H1 (cell line): ENCODE measurements at regions not wholly inside any gene's neighbourhood (a gene's known extent, or its start where the extent isn't known, plus 50 kb on each side); places are given as distances from the start of the nearest gene placed in this dataset.

ENCODE experiments used
- CTCF ChIA-PET: fragments of 300-600 bp; sonication (Branson Sonifier 250); formaldehyde crosslinking; loops from one replicate; lab custom pipeline; 2021; ENCODE audit not compliant: partially characterized antibody; lab: Charles Lee
- POLR2A ChIA-PET: fragments of 300-600 bp; sonication (Branson Sonifier 250); formaldehyde crosslinking; loops from one replicate; lab custom pipeline; 2021; ENCODE audit warnings: inconsistent platforms; ENCODE audit not compliant: partially characterized antibody; lab: Charles Lee
- DNase-seq, 2 experiments: peaks; one replicate each; pipeline versions ENCODE4 v3.0.0 to v3.0.0-alpha.2; 2010 to 2022; ENCODE audit warnings: low spot score in 2 of 2, low read depth in 1 of 2, mixed read lengths in 1 of 2
- FAIRE-seq: peaks from 2 replicates; lab custom pipeline; 2011; peaks lifted over from hg19 to GRCh38; lab: Jason Lieb, UNC
- H2AFZ ChIP-seq: 2 replicates; pipeline ENCODE4 v1.8.1; 2012; ENCODE audit warnings: low read length, inconsistent platforms
- H2AK5ac ChIP-seq: 2 replicates; pipeline ENCODE4 v1.6.1; 2013; ENCODE audit warnings: low read depth, low read length
- H2BK120ac ChIP-seq: replicated peaks from 2 replicates; pipeline ENCODE3; 2013; ENCODE audit warnings: low read depth, low read length, inconsistent platforms
- H2BK12ac ChIP-seq: 2 replicates; pipeline ENCODE4 v1.6.1; 2013; ENCODE audit warnings: low read depth, low read length
- H2BK15ac ChIP-seq: 2 replicates; pipeline ENCODE4 v1.6.1; 2013; ENCODE audit warnings: low read length
- H2BK20ac ChIP-seq: 2 replicates; pipeline ENCODE4 v1.6.1; 2013; ENCODE audit warnings: low read length
- H2BK5ac ChIP-seq: 2 replicates; pipeline ENCODE4 v1.6.1; 2013; ENCODE audit warnings: low read depth, low read length
- H3K14ac ChIP-seq: 2 replicates; pipeline ENCODE4 v1.6.1; 2013; ENCODE audit warnings: inconsistent platforms; ENCODE audit not compliant: insufficient read length
- H3K18ac ChIP-seq: 2 replicates; pipeline ENCODE4 v1.6.1; 2013; ENCODE audit warnings: low read length; ENCODE audit errors: extremely low read depth
- H3K23ac ChIP-seq: 2 replicates; pipeline ENCODE4 v1.6.1; 2013; ENCODE audit warnings: inconsistent platforms; ENCODE audit not compliant: insufficient read length
- H3K23me2 ChIP-seq: 2 replicates; pipeline ENCODE4 v1.6.1; 2013; ENCODE audit warnings: low read depth, low read length
- H3K27ac ChIP-seq: 2 replicates; pipeline ENCODE4 v1.6.1; 2011; ENCODE audit warnings: low read depth, low read length, inconsistent platforms
- H3K27me3 ChIP-seq, 4 experiments: replicated peaks in 1 of 4; 1 replicate in 1 of 4; 2 replicates in 3 of 4; pipeline versions ENCODE4 v1.6.1 to v1.8.1; 2011 to 2013; ENCODE audit warnings: low read length in 3 of 4, mild to moderate bottlenecking in 3 of 4, inconsistent platforms in 2 of 4, mixed read lengths in 2 of 4, moderate library complexity in 1 of 4; ENCODE audit not compliant: control insufficient read depth in 3 of 4, insufficient read depth in 3 of 4; ENCODE audit errors: extremely low read depth in 1 of 4
- H3K36me3 ChIP-seq, 4 experiments: 2 replicates each; pipeline versions ENCODE4 v1.6.1 to v1.8.1; 2011 to 2013; ENCODE audit warnings: mild to moderate bottlenecking in 4 of 4, low read length in 3 of 4, moderate library complexity in 2 of 4, control low read depth in 1 of 4, inconsistent platforms in 1 of 4; ENCODE audit not compliant: insufficient read depth in 4 of 4, control insufficient read depth in 2 of 4
- H3K4ac ChIP-seq: replicated peaks from 2 replicates; pipeline ENCODE3; 2013; ENCODE audit warnings: low read length, low read depth, mixed read lengths, inconsistent platforms; ENCODE audit not compliant: insufficient read length
- H3K4me1 ChIP-seq, 4 experiments: replicated peaks in 1 of 4; 1 replicate in 1 of 4; 2 replicates in 3 of 4; pipeline versions ENCODE4 v1.6.1 to v1.8.1; 2011 to 2013; ENCODE audit warnings: low read length in 3 of 4, inconsistent platforms in 2 of 4, mixed read lengths in 1 of 4; ENCODE audit not compliant: insufficient read depth in 4 of 4, control insufficient read depth in 3 of 4
- H3K4me2 ChIP-seq, 2 experiments: 2 replicates each; pipeline versions ENCODE4 v1.6.1 to v1.8.1; 2011 to 2013; ENCODE audit warnings: low read depth in 2 of 2, low read length in 2 of 2, control low read depth in 1 of 2, inconsistent platforms in 1 of 2, mild to moderate bottlenecking in 1 of 2; ENCODE audit not compliant: insufficient read depth in 1 of 2
- H3K4me3 ChIP-seq, 4 experiments: fragments of 200-600, 300-600 bp in 1 of 4; sonication (generic), shearing (Covaris generic), sonication (Bioruptor Twin) in 1 of 4; 2 replicates each; pipeline versions ENCODE4 v1.5.1 to v1.8.1; 2011 to 2016; ENCODE audit warnings: low read length in 4 of 4, low read depth in 3 of 4, control low read depth in 2 of 4, inconsistent platforms in 2 of 4, mild to moderate bottlenecking in 2 of 4, mixed read lengths in 1 of 4, moderate library complexity in 1 of 4; ENCODE audit not compliant: insufficient read depth in 2 of 4; ENCODE audit errors: extremely low read depth in 1 of 4
- H3K56ac ChIP-seq: replicated peaks from 2 replicates; pipeline ENCODE3; 2013; ENCODE audit warnings: low read depth, mild to moderate bottlenecking, mixed read lengths, low read length, inconsistent platforms; ENCODE audit not compliant: insufficient read length
- H3K79me1 ChIP-seq: 2 replicates; pipeline ENCODE4 v1.6.1; 2013; ENCODE audit warnings: low read depth, low read length, control low read depth
- H3K79me2 ChIP-seq, 2 experiments: 2 replicates each; pipeline versions ENCODE4 v1.6.1 to v1.8.1; 2012 to 2013; ENCODE audit warnings: low read length in 2 of 2, mild to moderate bottlenecking in 2 of 2, inconsistent platforms in 1 of 2; ENCODE audit not compliant: insufficient read depth in 2 of 2, control insufficient read depth in 1 of 2
- H3K9ac ChIP-seq, 4 experiments: replicated peaks in 1 of 4; 1 replicate in 1 of 4; 2 replicates in 3 of 4; pipeline versions ENCODE4 v1.6.1 to v1.8.1; 2011 to 2013; ENCODE audit warnings: low read depth in 3 of 4, low read length in 3 of 4, control low read depth in 2 of 4, mild to moderate bottlenecking in 2 of 4, moderate library complexity in 2 of 4, inconsistent platforms in 1 of 4; ENCODE audit errors: extremely low read depth in 1 of 4
- H3K9me3 ChIP-seq, 2 experiments: 2 replicates each; pipeline versions ENCODE4 v1.6.1 to v1.8.1; 2012 to 2013; ENCODE audit warnings: mild to moderate bottlenecking in 2 of 2, moderate library complexity in 2 of 2, control low read depth in 1 of 2, inconsistent platforms in 1 of 2, low read depth in 1 of 2, low read length in 1 of 2, mixed read lengths in 1 of 2; ENCODE audit not compliant: insufficient read depth in 2 of 2
- H4K20me1 ChIP-seq, 2 experiments: replicated peaks in 1 of 2; 2 replicates each; pipeline versions ENCODE3 to v1.8.1; 2011 to 2013; ENCODE audit warnings: inconsistent platforms in 2 of 2, low read length in 2 of 2, mild to moderate bottlenecking in 1 of 2; ENCODE audit not compliant: insufficient read depth in 2 of 2, control insufficient read depth in 1 of 2
- H4K5ac ChIP-seq: 2 replicates; pipeline ENCODE4 v1.6.1; 2013; ENCODE audit warnings: low read length, low read depth, mixed read lengths, inconsistent platforms; ENCODE audit not compliant: insufficient read length
- H4K8ac ChIP-seq: 2 replicates; pipeline ENCODE4 v1.8.0; 2013; ENCODE audit warnings: mild to moderate bottlenecking, moderate library complexity, low read length, inconsistent platforms; ENCODE audit not compliant: insufficient read depth; ENCODE audit errors: extremely low read depth
- H4K91ac ChIP-seq: replicated peaks from 2 replicates; pipeline ENCODE3; 2013; ENCODE audit warnings: low read length, mixed read lengths, inconsistent platforms; ENCODE audit not compliant: insufficient read length
- BCL11A ChIP-seq, 2 experiments: IDR thresholded peaks; one replicate each; pipeline ENCODE4 v1.6.1; 2011; ENCODE audit warnings: low read depth in 2 of 2, low read length in 2 of 2, mild to moderate bottlenecking in 2 of 2
- CBX8 ChIP-seq: fragments of 300-800, 300-1000 bp; sonication (generic); IDR thresholded peaks from 2 replicates; pipeline ENCODE4 v1.7.1; 2016; ENCODE audit warnings: low read depth, low read length, borderline replicate concordance
- CEBPB ChIP-seq: IDR thresholded peaks from 2 replicates; pipeline ENCODE4 v1.6.1; 2012; ENCODE audit warnings: low read depth, low read length
- NRF1 ChIP-seq: IDR thresholded peaks from 2 replicates; pipeline ENCODE4 v1.6.1; 2011; ENCODE audit warnings: mild to moderate bottlenecking, low read depth, low read length, improper control_type of control experiment
- PHF8 ChIP-seq: fragments of 200-600 bp; sonication (generic); conservative IDR thresholded peaks from 2 replicates; pipeline ENCODE4 v1.7.1; 2012; ENCODE audit warnings: low read depth, mild to moderate bottlenecking, inconsistent platforms, low read length, moderate library complexity
- POLR2AphosphoS5 ChIP-seq: IDR thresholded peaks from 2 replicates; pipeline ENCODE4 v1.6.1; 2011; ENCODE audit warnings: low read depth, low read length
- RNF2 ChIP-seq: fragments of 200-900, 300-1000 bp; sonication (generic); IDR thresholded peaks from 2 replicates; pipeline ENCODE4 v1.7.1; 2016; ENCODE audit warnings: borderline replicate concordance, low read depth, mild to moderate bottlenecking, antibody characterized with exemption, low read length; ENCODE audit not compliant: poor library complexity, severe bottlenecking; ENCODE audit errors: missing control alignments
- SP1 ChIP-seq: IDR thresholded peaks from 2 replicates; pipeline ENCODE4 v1.6.1; 2011; ENCODE audit warnings: low read depth, low read length
- SP4 ChIP-seq: IDR thresholded peaks from 2 replicates; pipeline ENCODE4 v1.6.1; 2012; ENCODE audit warnings: low read length, inconsistent platforms
- WGBS, 2 experiments: shearing (Covaris generic) in 1 of 2; methylation state at CpG; one replicate each; pipeline versions ENCODE4 v1.1.6 to v1.1.7; 2013 to 2015; ENCODE audit warnings: low lambda C conversion rate in 2 of 2, mixed read lengths in 2 of 2, inconsistent platforms in 1 of 2, low coverage in 1 of 2, missing lambda C conversion rate in 1 of 2; ENCODE audit not compliant: insufficient replicate concordance in 2 of 2, insufficient coverage in 1 of 2, insufficient read length in 1 of 2; ENCODE audit errors: extremely low coverage in 1 of 2, missing lambda C conversion rate in 1 of 2; 5-methylcytosine and 5-hydroxymethylcytosine counted together
- TF ChIP-seq, protein P1 (sequence below): IDR thresholded peaks from 2 replicates; pipeline ENCODE4 v1.6.1; 2012; ENCODE audit warnings: low read length, inconsistent platforms

- ChIA-PET CTCF (no interaction called here), POLR2A (no interaction called here)
- Histone ChIP-seq H2AFZ (no peak overlapping the region), H4K8ac (no peak overlapping the region), H4K91ac (no peak overlapping the region), H2BK120ac (no peak overlapping the region), H3K27ac (no peak overlapping the region), H3K4me3 (no peak overlapping the region), H2BK5ac (no peak overlapping the region), H3K23me2 (no peaks in the 10 kb centered on the region), H3K4ac (no peak overlapping the region), H2BK15ac (no peak overlapping the region), H4K5ac (no peak overlapping the region), H3K9me3 (0 out of 4 replicates have a peak, but pooled peaks cover under 1 to 3% of the 10 kb centered on the region in 2 experiments), H2AK5ac (no peak overlapping the region), H4K20me1 (no peaks in the 10 kb centered on the region), H3K4me1 (no peaks in the 10 kb centered on the region), H3K36me3 (no peaks in the 10 kb centered on the region), H3K56ac (no peak overlapping the region), H2BK12ac (no peak overlapping the region), H3K23ac (no peak overlapping the region), H3K27me3 (no peaks in the 10 kb centered on the region), H3K79me1 (no peaks in the 10 kb centered on the region), H3K9ac (no peak overlapping the region), H3K18ac (no peak overlapping the region), H2BK20ac (no peak overlapping the region), H3K79me2 (no peaks in the 10 kb centered on the region), H3K14ac (no peak overlapping the region), H3K4me2 (no peak overlapping the region)
- WGBS, 2 experiments, result 70% methylated on average over 3 of the region's 3 CpGs; no CpG with 5 or more reads in 1 of the 2 experiments
- no peak for DNase-seq
- no peak for FAIRE-seq
- TF ChIP-seq PHF8, result no peak
- TF ChIP-seq CEBPB, result no peak
- TF ChIP-seq NRF1, result no peak
- TF ChIP-seq, protein P1, sequence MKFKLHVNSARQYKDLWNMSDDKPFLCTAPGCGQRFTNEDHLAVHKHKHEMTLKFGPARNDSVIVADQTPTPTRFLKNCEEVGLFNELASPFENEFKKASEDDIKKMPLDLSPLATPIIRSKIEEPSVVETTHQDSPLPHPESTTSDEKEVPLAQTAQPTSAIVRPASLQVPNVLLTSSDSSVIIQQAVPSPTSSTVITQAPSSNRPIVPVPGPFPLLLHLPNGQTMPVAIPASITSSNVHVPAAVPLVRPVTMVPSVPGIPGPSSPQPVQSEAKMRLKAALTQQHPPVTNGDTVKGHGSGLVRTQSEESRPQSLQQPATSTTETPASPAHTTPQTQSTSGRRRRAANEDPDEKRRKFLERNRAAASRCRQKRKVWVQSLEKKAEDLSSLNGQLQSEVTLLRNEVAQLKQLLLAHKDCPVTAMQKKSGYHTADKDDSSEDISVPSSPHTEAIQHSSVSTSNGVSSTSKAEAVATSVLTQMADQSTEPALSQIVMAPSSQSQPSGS, result no peak
- TF ChIP-seq POLR2AphosphoS5, result no peak
- no peak for TF ChIP-seq SP1
- TF ChIP-seq SP4, result no peak
- TF ChIP-seq BCL11A (IDR thresholded peaks at IDR 0.05; ENCODE audit: low read depth in 2 of 2, low read length in 2 of 2), result no peak
- no peak for TF ChIP-seq CBX8
- no peak for TF ChIP-seq RNF2
These were observed 266.7 kb upstream of the SULF2 start for GRCh38 chr20:48051794-48052474.
